HG03520 (cell line): ENCODE measurements at regions not wholly inside any gene's neighbourhood (a gene's known extent, or its start where the extent isn't known, plus 50 kb on each side); places are given as distances from the start of the nearest gene placed in this dataset.

Experiments used
- ATAC-seq: cut with Tn5 transposase; IDR thresholded peaks from one replicate; pipeline ENCODE4 v1.9.1; 2021; ENCODE audit warnings: mild to moderate bottlenecking, moderate library complexity; ENCODE audit not compliant: unreplicated experiment

- no peak for ATAC-seq
Observed at GRCh38 chr13:58160980-58161379, 529.4 kb downstream of the PCDH17 start.

GRCh38 chr13:58165617-58166016 lies 534.1 kb downstream of the PCDH17 start:
- no peak for ATAC-seq

- no peak for ATAC-seq
Observed at GRCh38 chr13:58181111-58181510, 549.6 kb downstream of the PCDH17 start.

GRCh38 chr13:58187881-58188280 lies 556.3 kb downstream of the PCDH17 start:
- ATAC-seq, result no peak

GRCh38 chr13:58190577-58190976 lies 559.0 kb downstream of the PCDH17 start:
- ATAC-seq, result no peak

GRCh38 chr13:58191754-58192153 lies 560.2 kb downstream of the PCDH17 start:
- no peak for ATAC-seq

- ATAC-seq, result no peak
Observed at GRCh38 chr13:58202099-58202498, 570.6 kb downstream of the PCDH17 start.

- no peak for ATAC-seq
Observed at GRCh38 chr13:58207501-58207900, 576.0 kb downstream of the PCDH17 start.

- no peak for ATAC-seq
Observed at GRCh38 chr13:58235454-58235853, 603.9 kb downstream of the PCDH17 start.

- ATAC-seq, result no peak
Observed at GRCh38 chr13:58238972-58239773, 607.6 kb downstream of the PCDH17 start.

GRCh38 chr13:58239774-58240268 lies 608.3 kb downstream of the PCDH17 start:
- ATAC-seq, result no peak

- no peak for ATAC-seq
Observed at GRCh38 chr13:58247080-58247479, 615.5 kb downstream of the PCDH17 start.

- ATAC-seq, result no peak
Observed at GRCh38 chr13:58254943-58255342, 623.4 kb downstream of the PCDH17 start.

- ATAC-seq, result no peak
Observed at GRCh38 chr13:58266271-58266670, 634.7 kb downstream of the PCDH17 start.

- no peak for ATAC-seq
Observed at GRCh38 chr13:58298556-58299135, 667.1 kb downstream of the PCDH17 start.

- no peak for ATAC-seq
Observed at GRCh38 chr13:58300224-58300623, 668.7 kb downstream of the PCDH17 start.

- ATAC-seq, result no peak
Observed at GRCh38 chr13:58300974-58301681, 669.6 kb downstream of the PCDH17 start.

GRCh38 chr13:58302349-58302748 lies 670.8 kb downstream of the PCDH17 start:
- ATAC-seq, result no peak

- no peak for ATAC-seq
Observed at GRCh38 chr13:58306062-58306461, 674.5 kb downstream of the PCDH17 start.

GRCh38 chr13:58313219-58313618 lies 681.7 kb downstream of the PCDH17 start:
- no peak for ATAC-seq

GRCh38 chr13:58318495-58319167 lies 687.1 kb downstream of the PCDH17 start:
- ATAC-seq, result no peak
